WTC11 (cell line): ENCODE measurements at regions not wholly inside any gene's neighbourhood (a gene's known extent, or its start where the extent isn't known, plus 50 kb on each side); places are given as distances from the start of the nearest gene placed in this dataset.

ENCODE experiments used
- ATAC-seq: fragments of 200-7000 bp; cut with Tn5 transposase; 2 replicates; pipeline ENCODE4 v1.10.0; 2021; ENCODE audit warnings: mild to moderate bottlenecking, moderate library complexity
- CTCF ChIA-PET: fragments of 300-600 bp; sonication (Branson Sonifier 250); formaldehyde crosslinking; loops from one replicate; lab custom pipeline; 2021; ENCODE audit warnings: antibody characterized with exemption; lab: Charles Lee
- POLR2A ChIA-PET: fragments of 350-600 bp; sonication (Branson Sonifier 250); formaldehyde crosslinking; loops from one replicate; lab custom pipeline; 2021; ENCODE audit warnings: antibody characterized with exemption; lab: Charles Lee
- DNase-seq: peaks from one replicate; pipeline ENCODE4 v3.0.0; 2021; ENCODE audit warnings: low spot score
- H3K27ac Mint-ChIP-seq: 2 replicates; pipeline ENCODE4 v1.8.0; 2021; ENCODE audit warnings: mixed read lengths
- H3K27me3 Mint-ChIP-seq: 2 replicates; pipeline ENCODE4 v1.8.0; 2021; ENCODE audit warnings: low read depth, mild to moderate bottlenecking, moderate library complexity, mixed read lengths
- H3K36me3 Mint-ChIP-seq: 2 replicates; pipeline ENCODE4 v1.8.0; 2021; ENCODE audit warnings: mixed read lengths
- H3K4me1 Mint-ChIP-seq: 2 replicates; pipeline ENCODE4 v1.8.0; 2022; ENCODE audit warnings: mixed read lengths
- H3K4me3 Mint-ChIP-seq: 2 replicates; pipeline ENCODE4 v1.8.0; 2021; ENCODE audit warnings: mild to moderate bottlenecking, moderate library complexity, mixed read lengths
- H3K9me3 Mint-ChIP-seq: 2 replicates; pipeline ENCODE4 v1.8.0; 2021; ENCODE audit warnings: mixed read lengths
- EMX1 ChIP-seq: fragments of 250-450 bp; sonication (Bioruptor Pico); IDR thresholded peaks from 2 replicates; pipeline ENCODE4 v1.8.0; 2021; ENCODE audit warnings: mild to moderate bottlenecking
- FOXK1 ChIP-seq: sonication (generic); formaldehyde crosslinking; IDR thresholded peaks from 2 replicates; pipeline ENCODE4 v1.8.0; 2022; ENCODE audit warnings: mild to moderate bottlenecking, moderate library complexity, missing genetic modification reagents
- HMGA2 ChIP-seq: fragments of 250-450 bp; sonication (Bioruptor Pico); IDR thresholded peaks from 2 replicates; pipeline ENCODE4 v1.4.0; 2021; ENCODE audit warnings: mild to moderate bottlenecking, moderate library complexity
- IRF2 ChIP-seq: sonication (generic); formaldehyde crosslinking; IDR thresholded peaks from 2 replicates; pipeline ENCODE4 v1.8.0; 2022; ENCODE audit warnings: low read depth, missing genetic modification reagents, borderline replicate concordance
- MXD4 ChIP-seq: fragments of 250-450 bp; sonication (Bioruptor Pico); IDR thresholded peaks from 2 replicates; pipeline ENCODE4 v1.8.0; 2021; ENCODE audit warnings: mild to moderate bottlenecking, moderate library complexity, borderline replicate concordance
- NR2C2 ChIP-seq: sonication (generic); formaldehyde crosslinking; IDR thresholded peaks from 2 replicates; pipeline ENCODE4 v1.8.0; 2022; ENCODE audit warnings: mild to moderate bottlenecking, missing genetic modification reagents
- OVOL2 ChIP-seq: fragments of 250-450 bp; sonication (Bioruptor Pico); IDR thresholded peaks from 2 replicates; pipeline ENCODE4 v1.9.0; 2021; ENCODE audit warnings: mild to moderate bottlenecking, borderline replicate concordance
- ZNF121 ChIP-seq: sonication (generic); formaldehyde crosslinking; IDR thresholded peaks from 2 replicates; pipeline ENCODE4 v1.8.0; 2023; ENCODE audit warnings: missing genetic modification reagents
- ZNF263 ChIP-seq: sonication (generic); formaldehyde crosslinking; IDR thresholded peaks from 2 replicates; pipeline ENCODE4 v1.8.1; 2022; ENCODE audit warnings: low read depth, mild to moderate bottlenecking, moderate library complexity, missing genetic modification reagents
- ZNF317 ChIP-seq: sonication (generic); formaldehyde crosslinking; IDR thresholded peaks from 2 replicates; pipeline ENCODE4 v1.8.1; 2023; ENCODE audit warnings: low read depth, mild to moderate bottlenecking, moderate library complexity, missing genetic modification reagents, borderline replicate concordance
- ZNF416 ChIP-seq: fragments of 250-450 bp; sonication (Bioruptor Pico); IDR thresholded peaks from 2 replicates; pipeline ENCODE4 v1.9.0; 2021; ENCODE audit warnings: mild to moderate bottlenecking, inconsistent platforms
- ZNF423 ChIP-seq: fragments of 250-450 bp; sonication (Bioruptor Pico); IDR thresholded peaks from 2 replicates; pipeline ENCODE4 v2.1.2; 2022; ENCODE audit warnings: mild to moderate bottlenecking, moderate library complexity
- TF ChIP-seq, protein P1 (sequence below): sonication (generic); formaldehyde crosslinking; IDR thresholded peaks from 2 replicates; pipeline ENCODE4 v1.8.1; 2023; ENCODE audit warnings: mild to moderate bottlenecking, missing genetic modification reagents, borderline replicate concordance
- TF ChIP-seq, protein P2 (sequence below): sonication (generic); formaldehyde crosslinking; IDR thresholded peaks from 2 replicates; pipeline ENCODE4 v1.8.1; 2023; ENCODE audit warnings: mild to moderate bottlenecking, missing genetic modification reagents
- TF ChIP-seq, protein P3 (sequence below): fragments of 250-450 bp; sonication (Bioruptor Pico); IDR thresholded peaks from 2 replicates; pipeline ENCODE4 v1.9.0; 2021; ENCODE audit warnings: mild to moderate bottlenecking
- TF ChIP-seq, protein P4 (sequence below): sonication (generic); formaldehyde crosslinking; IDR thresholded peaks from 2 replicates; pipeline ENCODE4 v1.8.1; 2022; ENCODE audit warnings: mild to moderate bottlenecking, moderate library complexity, missing genetic modification reagents
- TF ChIP-seq, protein P5 (sequence below): sonication (generic); formaldehyde crosslinking; conservative IDR thresholded peaks from 2 replicates; pipeline ENCODE4 v1.8.1; 2022; ENCODE audit warnings: mild to moderate bottlenecking, missing genetic modification reagents

DNA sequence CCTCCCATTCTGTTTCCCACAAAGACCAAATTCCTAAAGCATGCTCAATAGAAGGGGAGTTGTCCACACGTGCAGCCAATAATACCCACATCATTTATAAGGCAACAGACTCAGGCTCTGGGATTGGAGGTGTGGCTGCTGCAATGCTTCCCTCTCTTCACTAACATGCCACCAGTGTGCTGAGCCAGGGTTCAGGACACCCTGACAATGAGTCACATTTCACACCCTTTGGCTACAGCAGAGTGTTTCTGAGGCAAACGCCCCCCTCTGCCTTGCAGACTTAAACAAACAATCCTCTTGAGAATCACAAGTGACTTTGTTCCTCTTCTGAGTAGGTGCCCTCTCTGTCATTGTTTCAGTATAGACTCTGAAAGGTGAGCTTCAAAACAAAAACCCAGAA is 189.3 kb upstream of the TLE4 start (continued):
- TF ChIP-seq, protein P1, sequence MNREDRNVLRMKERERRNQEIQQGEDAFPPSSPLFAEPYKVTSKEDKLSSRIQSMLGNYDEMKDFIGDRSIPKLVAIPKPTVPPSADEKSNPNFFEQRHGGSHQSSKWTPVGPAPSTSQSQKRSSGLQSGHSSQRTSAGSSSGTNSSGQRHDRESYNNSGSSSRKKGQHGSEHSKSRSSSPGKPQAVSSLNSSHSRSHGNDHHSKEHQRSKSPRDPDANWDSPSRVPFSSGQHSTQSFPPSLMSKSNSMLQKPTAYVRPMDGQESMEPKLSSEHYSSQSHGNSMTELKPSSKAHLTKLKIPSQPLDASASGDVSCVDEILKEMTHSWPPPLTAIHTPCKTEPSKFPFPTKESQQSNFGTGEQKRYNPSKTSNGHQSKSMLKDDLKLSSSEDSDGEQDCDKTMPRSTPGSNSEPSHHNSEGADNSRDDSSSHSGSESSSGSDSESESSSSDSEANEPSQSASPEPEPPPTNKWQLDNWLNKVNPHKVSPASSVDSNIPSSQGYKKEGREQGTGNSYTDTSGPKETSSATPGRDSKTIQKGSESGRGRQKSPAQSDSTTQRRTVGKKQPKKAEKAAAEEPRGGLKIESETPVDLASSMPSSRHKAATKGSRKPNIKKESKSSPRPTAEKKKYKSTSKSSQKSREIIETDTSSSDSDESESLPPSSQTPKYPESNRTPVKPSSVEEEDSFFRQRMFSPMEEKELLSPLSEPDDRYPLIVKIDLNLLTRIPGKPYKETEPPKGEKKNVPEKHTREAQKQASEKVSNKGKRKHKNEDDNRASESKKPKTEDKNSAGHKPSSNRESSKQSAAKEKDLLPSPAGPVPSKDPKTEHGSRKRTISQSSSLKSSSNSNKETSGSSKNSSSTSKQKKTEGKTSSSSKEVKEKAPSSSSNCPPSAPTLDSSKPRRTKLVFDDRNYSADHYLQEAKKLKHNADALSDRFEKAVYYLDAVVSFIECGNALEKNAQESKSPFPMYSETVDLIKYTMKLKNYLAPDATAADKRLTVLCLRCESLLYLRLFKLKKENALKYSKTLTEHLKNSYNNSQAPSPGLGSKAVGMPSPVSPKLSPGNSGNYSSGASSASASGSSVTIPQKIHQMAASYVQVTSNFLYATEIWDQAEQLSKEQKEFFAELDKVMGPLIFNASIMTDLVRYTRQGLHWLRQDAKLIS (CRISPR knock-in tag), result no peak
- TF ChIP-seq FOXK1, result no peak

DNA sequence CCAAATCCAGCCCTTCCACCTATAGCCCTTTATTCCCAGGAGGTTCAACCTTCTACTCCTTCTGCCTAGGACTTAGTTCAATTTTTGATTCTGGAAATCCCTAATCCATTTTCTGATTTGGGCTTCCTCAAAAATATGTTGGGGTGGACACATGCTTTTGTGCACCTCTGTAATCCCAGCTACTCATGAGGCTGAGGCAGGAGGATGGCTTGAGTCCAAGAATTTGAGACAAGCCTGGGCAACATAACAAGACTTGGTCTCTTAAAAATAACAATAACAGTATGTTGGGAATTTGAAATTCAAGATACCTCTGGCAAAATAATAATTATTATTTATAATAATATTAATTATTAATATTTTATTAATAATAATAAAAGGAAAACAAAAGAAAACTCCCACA is 188.7 kb upstream of the TLE4 start:
- Mint-ChIP-seq H3K36me3 (peaks cover 7% of the 10 kb centered on the region), H3K27me3 (no peaks in the 10 kb centered on the region; the same call in 1 of the 2 replicates), H3K9me3 (peaks cover 22% of the 10 kb centered on the region), H3K4me3 (no peak overlapping the region), H3K4me1 (peaks cover 16% of the 10 kb centered on the region), H3K27ac (no peak overlapping the region)
- DNase-seq (no peak), ATAC-seq (no peak)
- CTCF ChIA-PET, result no interaction called here
- POLR2A ChIA-PET, result interaction anchor here (0.8 kb wide), 1 partner anchor 289 kb away, joined by 3 read pairs; no protein-coding TSS in a partner anchor
- TF ChIP-seq MXD4 (CRISPR knock-in tag) (no peak), HMGA2 (CRISPR knock-in tag) (peak; percentile 64; the same call in 1 of the 2 replicates), ZNF423 (no peak)

DNA sequence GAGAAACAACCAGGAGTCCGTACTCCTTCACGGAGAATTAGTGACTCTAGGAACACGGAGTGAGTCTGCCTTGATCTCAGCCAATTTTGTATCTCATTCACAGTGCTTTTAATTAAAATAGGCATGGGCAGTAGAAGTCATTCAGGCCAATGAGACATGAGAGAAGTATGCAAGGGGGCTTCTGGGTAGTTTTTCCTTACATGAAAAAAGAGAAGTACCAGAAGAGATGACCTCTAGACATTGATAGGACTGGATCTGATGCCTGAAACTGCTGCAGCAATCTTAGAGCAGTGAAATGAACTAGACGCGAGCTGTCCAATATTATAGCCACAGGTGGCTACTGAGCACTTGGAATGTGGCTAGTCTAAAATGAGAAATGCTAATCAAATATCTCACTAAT is 187.7 kb upstream of the TLE4 start:
- Mint-ChIP-seq H3K4me3 (no peak overlapping the region), H3K9me3 (peaks cover 18% of the 10 kb centered on the region), H3K4me1 (peaks cover 15% of the 10 kb centered on the region), H3K36me3 (peaks cover 7% of the 10 kb centered on the region), H3K27me3 (no peaks in the 10 kb centered on the region; the same call in none of the 2 replicates), H3K27ac (no peak overlapping the region)
- DNase-seq (no peak), ATAC-seq (no peak)
- ChIA-PET POLR2A (no interaction called here), CTCF (no interaction called here)
- TF ChIP-seq ZNF263 (CRISPR knock-in tag) (no peak), EMX1 (no peak), NR2C2 (CRISPR knock-in tag) (no peak), ZNF416 (CRISPR knock-in tag) (no peak), ZNF121 (CRISPR knock-in tag) (no peak), ZNF423 (no peak), ZNF317 (no peak), IRF2 (CRISPR knock-in tag) (no peak), OVOL2 (CRISPR knock-in tag) (no peak)
- TF ChIP-seq, protein P2, sequence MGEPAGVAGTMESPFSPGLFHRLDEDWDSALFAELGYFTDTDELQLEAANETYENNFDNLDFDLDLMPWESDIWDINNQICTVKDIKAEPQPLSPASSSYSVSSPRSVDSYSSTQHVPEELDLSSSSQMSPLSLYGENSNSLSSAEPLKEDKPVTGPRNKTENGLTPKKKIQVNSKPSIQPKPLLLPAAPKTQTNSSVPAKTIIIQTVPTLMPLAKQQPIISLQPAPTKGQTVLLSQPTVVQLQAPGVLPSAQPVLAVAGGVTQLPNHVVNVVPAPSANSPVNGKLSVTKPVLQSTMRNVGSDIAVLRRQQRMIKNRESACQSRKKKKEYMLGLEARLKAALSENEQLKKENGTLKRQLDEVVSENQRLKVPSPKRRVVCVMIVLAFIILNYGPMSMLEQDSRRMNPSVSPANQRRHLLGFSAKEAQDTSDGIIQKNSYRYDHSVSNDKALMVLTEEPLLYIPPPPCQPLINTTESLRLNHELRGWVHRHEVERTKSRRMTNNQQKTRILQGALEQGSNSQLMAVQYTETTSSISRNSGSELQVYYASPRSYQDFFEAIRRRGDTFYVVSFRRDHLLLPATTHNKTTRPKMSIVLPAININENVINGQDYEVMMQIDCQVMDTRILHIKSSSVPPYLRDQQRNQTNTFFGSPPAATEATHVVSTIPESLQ (CRISPR knock-in tag), result no peak
- TF ChIP-seq, protein P3, sequence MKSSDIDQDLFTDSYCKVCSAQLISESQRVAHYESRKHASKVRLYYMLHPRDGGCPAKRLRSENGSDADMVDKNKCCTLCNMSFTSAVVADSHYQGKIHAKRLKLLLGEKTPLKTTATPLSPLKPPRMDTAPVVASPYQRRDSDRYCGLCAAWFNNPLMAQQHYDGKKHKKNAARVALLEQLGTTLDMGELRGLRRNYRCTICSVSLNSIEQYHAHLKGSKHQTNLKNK (CRISPR knock-in tag), result no peak
- TF ChIP-seq, protein P4, sequence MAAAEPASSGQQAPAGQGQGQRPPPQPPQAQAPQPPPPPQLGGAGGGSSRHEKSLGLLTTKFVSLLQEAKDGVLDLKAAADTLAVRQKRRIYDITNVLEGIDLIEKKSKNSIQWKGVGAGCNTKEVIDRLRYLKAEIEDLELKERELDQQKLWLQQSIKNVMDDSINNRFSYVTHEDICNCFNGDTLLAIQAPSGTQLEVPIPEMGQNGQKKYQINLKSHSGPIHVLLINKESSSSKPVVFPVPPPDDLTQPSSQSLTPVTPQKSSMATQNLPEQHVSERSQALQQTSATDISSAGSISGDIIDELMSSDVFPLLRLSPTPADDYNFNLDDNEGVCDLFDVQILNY (CRISPR knock-in tag), result no peak
- TF ChIP-seq, protein P5, sequence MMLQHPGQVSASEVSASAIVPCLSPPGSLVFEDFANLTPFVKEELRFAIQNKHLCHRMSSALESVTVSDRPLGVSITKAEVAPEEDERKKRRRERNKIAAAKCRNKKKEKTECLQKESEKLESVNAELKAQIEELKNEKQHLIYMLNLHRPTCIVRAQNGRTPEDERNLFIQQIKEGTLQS (CRISPR knock-in tag), result no peak
